Skeletal muscle tissue (tissue), 3 donors: ENCODE measurements at regions not wholly inside any gene's neighbourhood (a gene's known extent, or its start where the extent isn't known, plus 50 kb on each side); places are given as distances from the start of the nearest gene placed in this dataset.
"Not testable (repeated sequence)": the region's sequence is repeated elsewhere in the genome, so short reads cannot be mapped to it uniquely, and the experiment has no call there.

Experiments used
- H3K27ac ChIP-seq: one replicate; pipeline ENCODE4 v1.7.0; 2013; ENCODE audit warnings: mild to moderate bottlenecking, low read depth, low read length, inconsistent platforms
- H3K27me3 ChIP-seq, 3 donors: one replicate each; pipeline ENCODE4 v1.7.0; 2013; ENCODE audit warnings: low read length in 3 of 3; ENCODE audit not compliant: control insufficient read depth in 3 of 3, insufficient read depth in 3 of 3
- H3K36me3 ChIP-seq, 3 donors: one replicate each; pipeline ENCODE4 v1.7.0; 2013; ENCODE audit warnings: low read length in 3 of 3; ENCODE audit not compliant: control insufficient read depth in 3 of 3, insufficient read depth in 3 of 3
- H3K4me1 ChIP-seq, 3 donors: one replicate each; pipeline ENCODE4 v1.7.0; 2013; ENCODE audit warnings: low read length in 3 of 3, mild to moderate bottlenecking in 3 of 3; ENCODE audit not compliant: control insufficient read depth in 3 of 3, insufficient read depth in 3 of 3
- H3K4me3 ChIP-seq, 3 donors: one replicate each; pipeline ENCODE4 v1.7.0; 2013; ENCODE audit warnings: low read length in 3 of 3
- H3K9ac ChIP-seq, 3 donors: one replicate each; pipeline ENCODE4 v1.7.0; 2013; ENCODE audit warnings: low read length in 3 of 3, mild to moderate bottlenecking in 3 of 3, moderate library complexity in 2 of 3, low read depth in 1 of 3
- H3K9me3 ChIP-seq, 3 donors: one replicate each; pipeline ENCODE4 v1.7.0; 2013; ENCODE audit warnings: low read length in 3 of 3; ENCODE audit not compliant: control insufficient read depth in 3 of 3
- donor health status: Osteomylitis.

DNA sequence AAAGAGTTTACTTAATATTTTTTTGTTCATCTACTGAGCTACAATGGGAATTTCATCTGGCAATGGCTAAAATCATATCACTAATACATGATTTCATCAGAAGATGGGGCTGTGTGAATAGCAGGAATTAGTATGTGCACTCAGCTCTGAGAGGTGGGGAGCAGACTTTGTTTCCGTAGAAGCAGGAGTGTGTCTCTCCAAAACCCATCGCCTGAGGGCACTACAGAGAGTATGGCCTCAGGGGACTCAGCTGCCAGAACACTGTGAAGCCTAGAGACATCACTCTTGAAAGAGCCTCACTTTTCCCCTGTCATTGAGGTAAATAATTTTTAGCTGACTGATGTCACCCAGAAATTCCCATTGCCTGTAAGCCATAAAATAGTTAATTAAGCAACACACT, 261.4 kb upstream of the ISX start:
- Histone ChIP-seq H3K4me1 (peaks cover 0 to 13% (median 0%) of the 10 kb centered on the region in 3 donors), H3K9me3 (peaks cover 0 to 2% (median 0%) of the 10 kb centered on the region in 3 donors), H3K27me3 (peaks cover 3 to 8% (median 7%) of the 10 kb centered on the region in 3 donors), H3K4me3 (no peak overlapping the region), H3K9ac (no peak overlapping the region), H3K27ac (no peak overlapping the region), H3K36me3 (no peaks in the 10 kb centered on the region)

DNA sequence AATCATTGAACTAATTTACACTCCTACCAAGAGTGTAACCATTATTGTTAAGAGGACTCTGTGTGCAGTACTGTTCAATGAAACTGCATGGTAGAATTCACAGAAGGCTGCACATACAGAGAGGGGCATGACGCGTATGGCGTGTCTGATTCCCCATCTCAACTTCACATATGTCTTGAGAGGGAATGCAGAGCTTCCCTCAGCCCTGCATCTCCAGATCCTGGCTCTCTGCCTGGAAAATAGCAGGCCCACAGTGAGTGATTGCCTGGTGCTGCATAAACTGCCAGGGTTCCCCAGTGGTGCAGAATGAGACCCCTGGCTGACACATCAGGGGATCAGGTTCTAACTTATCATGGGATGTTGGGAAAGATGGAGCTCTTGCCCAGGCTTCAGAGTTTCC, 260.2 kb upstream of the ISX start:
- Histone ChIP-seq H3K27ac (no peak overlapping the region), H3K4me1 (peaks cover 0 to 2% (median 0%) of the 10 kb centered on the region in 3 donors), H3K9me3 (peaks cover 0 to 2% (median 0%) of the 10 kb centered on the region in 3 donors), H3K9ac (no peak overlapping the region), H3K27me3 (peaks cover 3 to 6% (median 3%) of the 10 kb centered on the region in 3 donors), H3K4me3 (no peak overlapping the region), H3K36me3 (no peaks in the 10 kb centered on the region)

DNA sequence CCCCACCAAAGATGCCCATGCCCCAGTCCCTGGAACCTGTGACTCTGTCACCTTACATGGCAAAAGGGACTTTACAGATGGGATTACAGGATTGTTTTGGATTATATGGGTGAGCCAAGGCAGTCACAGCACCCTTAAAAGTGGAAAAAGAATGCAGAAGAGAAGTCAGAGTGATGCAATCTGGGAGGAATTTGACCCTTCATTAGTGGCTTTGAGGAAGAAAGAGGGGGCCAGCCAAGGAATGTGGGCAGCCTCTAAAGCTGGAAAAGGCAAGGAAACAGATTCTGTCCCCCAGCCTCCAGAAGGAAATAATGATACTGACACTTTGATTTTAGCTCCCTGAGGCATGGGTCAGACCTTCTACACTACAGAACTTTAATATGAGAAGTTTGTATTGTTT, 257.3 kb upstream of the ISX start:
- Histone ChIP-seq H3K27ac (no peak overlapping the region), H3K36me3 (no peaks in the 10 kb centered on the region), H3K27me3 (peaks cover 0 to 5% (median 0%) of the 10 kb centered on the region in 3 donors), H3K4me3 (no peak overlapping the region), H3K9me3 (peaks cover 0 to 2% (median 0%) of the 10 kb centered on the region in 3 donors), H3K9ac (no peak overlapping the region), H3K4me1 (no peaks in the 10 kb centered on the region)

DNA sequence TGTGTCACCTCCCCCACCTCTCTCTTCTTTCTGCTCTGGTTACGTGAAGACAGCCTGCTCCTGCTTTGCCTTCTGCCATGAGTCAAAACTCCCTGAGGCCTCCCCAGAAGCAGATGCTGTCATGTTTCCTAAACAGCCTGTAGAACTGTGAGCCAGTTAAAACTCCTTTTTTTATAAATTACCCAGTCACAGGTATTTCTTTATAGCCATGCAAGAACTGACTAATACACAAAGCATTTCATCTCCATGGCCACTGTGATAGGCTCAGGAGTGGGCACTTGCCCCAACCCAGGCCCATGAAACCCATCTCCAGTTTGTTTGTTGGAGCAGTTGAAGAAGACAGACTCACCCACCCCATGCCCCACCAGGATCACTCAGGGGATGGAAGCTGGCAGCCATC, 253.3 kb upstream of the ISX start:
- Histone ChIP-seq H3K9me3 (no peaks in the 10 kb centered on the region), H3K27me3 (no peaks in the 10 kb centered on the region), H3K4me3 (no peak overlapping the region), H3K9ac (no peak overlapping the region), H3K4me1 (no peaks in the 10 kb centered on the region), H3K36me3 (no peaks in the 10 kb centered on the region), H3K27ac (no peak overlapping the region)

DNA sequence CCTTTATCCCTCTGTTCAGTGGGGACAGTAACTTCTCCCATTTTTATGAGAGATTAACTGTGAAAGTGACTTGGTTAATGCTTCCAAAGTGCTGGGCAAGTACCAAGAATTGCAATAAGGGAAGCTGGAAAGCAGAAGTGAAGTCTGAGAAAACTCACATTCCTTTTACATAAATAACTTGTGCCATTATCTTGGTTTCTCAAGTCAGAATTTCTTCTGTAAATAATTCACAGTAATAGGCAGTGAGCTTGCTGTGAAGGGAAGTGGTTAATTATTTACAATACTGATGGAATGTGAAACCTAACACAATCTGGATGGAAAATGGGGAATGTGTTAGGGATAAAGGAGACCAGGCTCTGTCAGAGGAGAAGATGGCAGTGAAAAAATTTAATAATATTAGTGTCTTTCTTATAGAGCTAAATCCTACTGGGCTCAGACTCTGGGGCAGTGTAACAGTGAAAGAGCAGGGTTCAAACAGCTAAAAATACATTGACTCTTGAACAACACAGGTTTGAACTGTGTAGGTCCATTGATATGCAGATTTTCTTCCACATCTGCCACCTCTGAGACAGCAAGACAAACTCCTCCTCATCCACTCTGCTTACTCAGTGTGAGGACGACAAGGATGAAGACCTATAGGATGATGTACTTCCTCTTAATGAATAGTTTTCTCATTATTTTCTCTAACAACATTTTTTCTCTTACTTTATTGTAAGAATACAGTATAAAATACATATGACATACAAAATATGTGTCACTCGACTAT, 251.5 kb upstream of the ISX start:
- no peaks in the 10 kb centered on the region for H3K27me3 ChIP-seq
- H3K9me3 ChIP-seq: no peaks in the 10 kb centered on the region
- no peak overlapping the region for H3K4me3 ChIP-seq
- H3K36me3 ChIP-seq: no peaks in the 10 kb centered on the region
- H3K4me1 ChIP-seq: no peaks in the 10 kb centered on the region
- no peak overlapping the region for H3K27ac ChIP-seq
- H3K9ac ChIP-seq: no peak overlapping the region

DNA sequence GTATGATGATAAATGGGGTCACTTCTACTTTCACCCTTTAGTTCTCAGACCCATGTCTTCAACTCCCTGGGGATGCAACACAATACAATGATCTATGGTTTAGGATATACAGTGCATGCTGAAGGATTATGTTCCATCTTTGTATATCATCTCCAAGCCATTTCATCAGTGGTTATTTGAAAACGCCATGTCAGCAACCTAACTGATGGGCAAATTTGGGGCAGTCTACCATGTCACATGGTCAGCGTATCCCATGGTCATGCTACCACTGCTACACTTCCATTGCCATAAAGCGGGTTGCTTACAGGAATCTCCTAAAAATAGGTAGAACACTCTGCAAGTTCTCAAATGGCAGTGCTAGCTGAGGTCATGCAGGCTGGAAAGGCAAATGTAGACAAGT, 236.5 kb upstream of the ISX start:
- Histone ChIP-seq H3K27ac (no peak overlapping the region), H3K4me1 (peaks cover 0 to 8% (median 0%) of the 10 kb centered on the region in 3 donors), H3K4me3 (no peak overlapping the region), H3K9ac (no peak overlapping the region), H3K36me3 (no peaks in the 10 kb centered on the region), H3K9me3 (peaks cover 0 to 3% (median 0%) of the 10 kb centered on the region in 3 donors), H3K27me3 (no peaks in the 10 kb centered on the region)

DNA sequence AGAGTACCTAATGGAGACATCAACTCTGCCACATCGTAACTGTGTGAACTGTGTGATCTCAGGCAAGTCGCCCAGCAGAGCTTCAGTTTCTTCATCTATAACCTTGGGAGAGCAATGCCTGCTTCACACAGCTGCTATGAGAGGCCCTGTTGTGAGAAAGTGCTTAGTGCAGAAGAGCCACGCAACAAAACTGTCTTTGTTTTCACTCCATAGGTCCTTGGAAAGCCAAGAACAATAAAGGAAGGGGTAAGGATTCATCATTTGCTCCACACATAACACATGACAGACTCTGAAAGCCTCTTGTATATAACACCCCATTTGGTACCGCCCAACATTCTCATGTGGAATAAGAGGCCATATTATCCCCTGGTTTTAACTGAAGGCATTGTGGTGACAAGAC, 231.9 kb upstream of the ISX start:
- Histone ChIP-seq H3K27me3 (no peaks in the 10 kb centered on the region), H3K27ac (no peak overlapping the region), H3K4me1 (peaks cover 0 to 4% (median 0%) of the 10 kb centered on the region in 3 donors), H3K4me3 (no peak overlapping the region), H3K9me3 (no peaks in the 10 kb centered on the region), H3K9ac (no peak overlapping the region), H3K36me3 (no peaks in the 10 kb centered on the region)

DNA sequence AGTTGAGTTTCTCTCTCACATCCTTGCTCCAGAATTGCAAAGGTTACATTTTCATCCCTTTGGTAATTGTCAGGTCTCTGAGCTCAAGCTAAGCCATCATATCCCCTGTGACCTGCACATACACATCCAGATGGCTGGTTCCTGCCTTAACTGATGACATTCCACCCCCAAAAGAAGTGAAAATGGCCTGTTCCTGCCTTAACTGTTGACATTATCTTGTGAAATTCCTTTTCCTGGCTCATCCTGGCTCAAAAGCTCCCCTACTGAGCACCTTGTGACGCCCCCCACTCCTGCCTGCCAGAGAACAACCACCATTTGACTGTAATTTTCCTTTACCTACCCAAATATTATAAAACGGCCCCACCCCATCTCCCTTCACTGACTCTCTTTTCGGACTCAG, 231.4 kb upstream of the ISX start:
- H3K27me3 ChIP-seq, H3K9ac ChIP-seq, H3K36me3 ChIP-seq, H3K4me1 ChIP-seq, H3K27ac ChIP-seq, H3K9me3 ChIP-seq, H3K4me3 ChIP-seq: not testable (repeated sequence)

DNA sequence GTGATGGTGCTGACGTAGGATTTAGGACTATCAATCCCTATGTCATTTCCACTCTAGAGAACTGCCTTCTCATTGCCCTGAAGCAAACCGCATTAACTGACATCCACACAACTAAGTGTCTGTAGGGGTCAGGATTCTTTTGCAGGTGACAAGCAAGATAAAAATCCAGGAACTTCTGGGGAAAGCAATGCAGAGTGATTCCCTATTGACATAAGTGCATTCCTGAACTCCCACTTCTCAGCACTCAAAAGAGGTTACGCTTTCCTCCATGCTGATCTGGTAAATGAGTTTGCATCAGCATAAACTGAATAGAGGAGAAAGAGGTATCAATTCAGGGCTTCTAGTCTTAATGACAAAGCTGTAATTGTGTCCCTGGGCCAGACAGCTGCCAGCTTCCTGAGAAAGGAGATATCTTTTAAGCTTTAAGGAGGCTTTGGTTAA, 224.6 kb upstream of the ISX start:
- Histone ChIP-seq H3K9ac (no peak overlapping the region), H3K4me3 (no peak overlapping the region)

DNA sequence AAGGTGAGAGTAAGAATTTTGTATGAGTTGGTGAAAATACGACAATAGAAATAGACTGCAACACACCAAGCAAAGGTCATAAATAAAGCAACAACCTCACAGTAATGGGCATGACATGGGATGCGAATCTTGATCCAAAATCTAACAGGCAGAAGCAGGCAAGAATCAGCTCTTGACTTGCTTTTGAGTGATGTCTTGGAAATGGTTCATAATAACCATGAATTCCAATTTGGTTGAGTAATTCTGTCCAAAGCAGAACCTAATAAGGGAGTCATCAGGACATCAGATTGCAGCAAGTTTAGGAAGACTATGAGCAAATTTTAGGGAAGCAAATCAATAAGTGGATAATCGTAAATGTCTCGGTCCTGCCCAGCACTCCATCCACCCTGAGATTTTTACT, 224.0 kb upstream of the ISX start:
- Histone ChIP-seq H3K4me1 (peaks cover 0 to 2% (median 0%) of the 10 kb centered on the region in 3 donors), H3K27ac (no peak overlapping the region), H3K9ac (no peak overlapping the region), H3K9me3 (no peaks in the 10 kb centered on the region), H3K27me3 (no peaks in the 10 kb centered on the region), H3K36me3 (no peaks in the 10 kb centered on the region), H3K4me3 (no peak overlapping the region)

More for the DNA sequence above, 224.6 kb upstream of the ISX start:
- H3K27me3 ChIP-seq: no peaks in the 10 kb centered on the region
- no peaks in the 10 kb centered on the region for H3K36me3 ChIP-seq
- no peaks in the 10 kb centered on the region for H3K9me3 ChIP-seq
- peaks cover 0 to 2% (median 0%) of the 10 kb centered on the region in 3 donors for H3K4me1 ChIP-seq
- no peak overlapping the region for H3K27ac ChIP-seq
